Endothelial cell of umbilical vein (primary cell): ENCODE measurements at regions not wholly inside any gene's neighbourhood (a gene's known extent, or its start where the extent isn't known, plus 50 kb on each side); places are given as distances from the start of the nearest gene placed in this dataset.

Experiments used
- BruUV-seq: library from RNA; stranded (reverse); fragments of 400-500 nt; replicated peaks from 2 replicates; lab custom pipeline; 2021; lab: Mats Ljungman, UMichigan
- CTCF ChIA-PET: fragments of 300-600, 350-600 bp; sonication (Branson Sonifier 250); formaldehyde crosslinking; loops from one replicate; lab custom pipeline; 2021; ENCODE audit warnings: antibody characterized with exemption, inconsistent platforms; lab: Charles Lee
- POLR2A ChIA-PET: fragments of 300-600, 350-600 bp; sonication (Branson Sonifier 250); formaldehyde crosslinking; loops from one replicate; lab custom pipeline; 2021; ENCODE audit warnings: antibody characterized with exemption, inconsistent platforms; lab: Charles Lee
- DNase-seq: peaks from one replicate; pipeline ENCODE4 v3.0.0-alpha.2; 2011; ENCODE audit warnings: low read depth, low spot score
- FAIRE-seq: peaks from 2 replicates; lab custom pipeline; 2011; peaks lifted over from hg19 to GRCh38; lab: Jason Lieb, UNC
- H2AFZ ChIP-seq: 2 replicates; pipeline ENCODE4 v1.6.0; 2012; ENCODE audit warnings: low read depth, low read length, control low read depth, inconsistent platforms
- H3K27ac ChIP-seq: 2 replicates; pipeline ENCODE4 v1.5.1; 2011; ENCODE audit warnings: low read depth, mild to moderate bottlenecking, control low read depth, low read length, moderate library complexity; ENCODE audit not compliant: insufficient read depth
- H3K27me3 ChIP-seq, 2 experiments: 2 replicates each; pipeline versions ENCODE4 v1.6.0 to v1.6.1; 2011; ENCODE audit warnings: low read length in 2 of 2, mixed read lengths in 1 of 2; ENCODE audit not compliant: control insufficient read depth in 2 of 2, insufficient read depth in 2 of 2
- H3K36me3 ChIP-seq, 2 experiments: 2 replicates in 1 of 2; 3 replicates in 1 of 2; pipeline ENCODE4 v1.5.1; 2011; ENCODE audit warnings: low read length in 2 of 2, mild to moderate bottlenecking in 1 of 2, moderate library complexity in 1 of 2; ENCODE audit not compliant: control insufficient read depth in 2 of 2, insufficient read depth in 2 of 2; ENCODE audit errors: extremely low read depth in 1 of 2
- H3K4me1 ChIP-seq: 3 replicates; pipeline ENCODE4 v1.5.1; 2011; ENCODE audit warnings: mild to moderate bottlenecking, low read length; ENCODE audit not compliant: control insufficient read depth, insufficient read depth; ENCODE audit errors: extremely low read depth
- H3K4me2 ChIP-seq: 2 replicates; pipeline ENCODE4 v1.6.1; 2011; ENCODE audit warnings: low read length, control low read depth, mixed read lengths; ENCODE audit not compliant: insufficient read depth
- H3K4me3 ChIP-seq, 3 experiments: fragments of 200-600 bp in 1 of 3; sonication (generic), shearing (Covaris generic) in 1 of 3; replicated peaks in 1 of 3; 2 replicates each; pipeline ENCODE4 v1.5.1; 2011 to 2016; ENCODE audit warnings: control low read depth in 3 of 3, low read length in 3 of 3, mild to moderate bottlenecking in 2 of 3, inconsistent platforms in 1 of 3, low read depth in 1 of 3, moderate library complexity in 1 of 3; ENCODE audit not compliant: insufficient read depth in 1 of 3
- H3K79me2 ChIP-seq: 2 replicates; pipeline ENCODE4 v1.6.0; 2012; ENCODE audit warnings: low read length, inconsistent platforms; ENCODE audit not compliant: control insufficient read depth, insufficient read depth
- H3K9ac ChIP-seq: replicated peaks from 2 replicates; pipeline ENCODE3; 2011; ENCODE audit warnings: low read length, control low read depth; ENCODE audit not compliant: insufficient read depth; ENCODE audit errors: extremely low read depth
- H3K9me1 ChIP-seq: replicated peaks from 3 replicates; pipeline ENCODE4 v1.6.0; 2011; ENCODE audit warnings: mild to moderate bottlenecking, low read length; ENCODE audit not compliant: control insufficient read depth, insufficient read depth; ENCODE audit errors: extremely low read depth
- H3K9me3 ChIP-seq: replicated peaks from 2 replicates; pipeline ENCODE4 v1.5.1; 2012; ENCODE audit warnings: low read length, inconsistent platforms; ENCODE audit not compliant: control insufficient read depth, insufficient read depth
- H4K20me1 ChIP-seq: replicated peaks from 2 replicates; pipeline ENCODE3; 2011; ENCODE audit warnings: mild to moderate bottlenecking, low read length; ENCODE audit not compliant: control insufficient read depth, insufficient read depth; ENCODE audit errors: extremely low read depth
- CTCF ChIP-seq, 2 donors: IDR thresholded peaks; 1 replicate in 1 of 2; 2 replicates in 1 of 2; pipeline ENCODE4 v1.5.1; 2011; ENCODE audit warnings: low read length in 2 of 2, mild to moderate bottlenecking in 2 of 2, moderate library complexity in 2 of 2, control low read depth in 1 of 2, inconsistent platforms in 1 of 2, low read depth in 1 of 2; ENCODE audit not compliant: insufficient read depth in 1 of 2; ENCODE audit errors: extremely low read depth in 1 of 2
- EZH2 ChIP-seq: IDR thresholded peaks from 2 replicates; pipeline ENCODE4 v1.6.1; 2012; ENCODE audit warnings: borderline replicate concordance, low read depth, mild to moderate bottlenecking, moderate library complexity, low read length, inconsistent platforms; ENCODE audit not compliant: severe bottlenecking
- FOS ChIP-seq: IDR thresholded peaks from 2 replicates; pipeline ENCODE4 v1.6.1; 2011; ENCODE audit warnings: mild to moderate bottlenecking, low read length, moderate library complexity, borderline replicate concordance; ENCODE audit not compliant: insufficient read depth
- GATA2 ChIP-seq: IDR thresholded peaks from 2 replicates; pipeline ENCODE4 v1.7.0; 2011; ENCODE audit warnings: low read depth, mild to moderate bottlenecking, moderate library complexity, mixed read lengths, low read length; ENCODE audit not compliant: insufficient read length, insufficient read depth
- JUN ChIP-seq: IDR thresholded peaks from 2 replicates; pipeline ENCODE4 v1.6.1; 2011; ENCODE audit warnings: borderline replicate concordance, low read depth; ENCODE audit not compliant: insufficient read length, insufficient read depth
- MAX ChIP-seq: IDR thresholded peaks from 2 replicates; pipeline ENCODE4 v1.6.1; 2011; ENCODE audit not compliant: insufficient read depth, insufficient read length
- MYC ChIP-seq: IDR thresholded peaks from one replicate; pipeline ENCODE4 v1.6.1; 2011; ENCODE audit warnings: mild to moderate bottlenecking, low read depth, low read length
- POLR2A ChIP-seq: IDR thresholded peaks from 2 replicates; pipeline ENCODE4 v1.6.1; 2012; ENCODE audit warnings: low read depth, mild to moderate bottlenecking, control low read depth, low read length
- POLR2AphosphoS5 ChIP-seq: IDR thresholded peaks from 2 replicates; pipeline ENCODE4 v1.6.1; 2012; ENCODE audit warnings: low read depth, mild to moderate bottlenecking, control low read depth, low read length, moderate library complexity; ENCODE audit not compliant: insufficient read depth
- dilution Hi-C: fragments of 300-500 bp; cut with MboI; formaldehyde crosslinking; loops from one replicate; pipeline ENCODE4 v1.15.0; 2019; ENCODE audit warnings: low sequenced_read_pairs; ENCODE audit not compliant: extremely low pct_ligation_motif_present
- intact Hi-C: fragments of 100-400 bp; cut with micrococcal nuclease; formaldehyde crosslinking; loops from one replicate; pipeline ENCODE4 v1.10.0; 2022

GRCh38 chr3:144521131-144521530, 549.5 kb downstream of the DIPK2A start:
- Histone ChIP-seq H3K79me2 (no peaks in the 10 kb centered on the region), H3K9me3 (no peaks in the 10 kb centered on the region), H3K36me3 (no peaks in the 10 kb centered on the region), H3K9me1 (no peaks in the 10 kb centered on the region), H3K27ac (no peak overlapping the region), H3K9ac (no peak overlapping the region), H3K4me2 (no peak overlapping the region), H3K4me3 (no peak overlapping the region), H2AFZ (no peak overlapping the region), H3K4me1 (no peaks in the 10 kb centered on the region), H3K27me3 (no peaks in the 10 kb centered on the region), H4K20me1 (no peaks in the 10 kb centered on the region)
- no peak for DNase-seq
- TF ChIP-seq MYC (no peak), GATA2 (no peak), POLR2AphosphoS5 (no peak), FOS (no peak), POLR2A (no peak), EZH2 (no peak), CTCF (IDR thresholded peaks at IDR 0.05; ENCODE audit: extremely low read depth in 1 of 2, insufficient read depth in 1 of 2, low read depth in 1 of 2, low read length in 2 of 2) (no peak), JUN (no peak), MAX (no peak)
- CTCF ChIA-PET: interaction anchor here (1.0 kb wide), 1 partner anchor 32 kb away, joined by 3 read pairs; no protein-coding TSS in a partner anchor
- BruUV-seq: no TSS peak
- FAIRE-seq: no peak
- intact Hi-C loops (no loop called here), dilution Hi-C loops (no loop called here)
- POLR2A ChIA-PET: no interaction called here
